SK-N-SH (cell line): ENCODE measurements at regions not wholly inside any gene's neighbourhood (a gene's known extent, or its start where the extent isn't known, plus 50 kb on each side); places are given as distances from the start of the nearest gene placed in this dataset.
"Not testable (repeated sequence)": the region's sequence is repeated elsewhere in the genome, so short reads cannot be mapped to it uniquely, and the experiment has no call there.

Experiments used
- CTCF ChIA-PET: fragments of 300-600, 350-600 bp; formaldehyde crosslinking; extraction: SDS; loops from one replicate; lab custom pipeline; 2021; lab: Yijun Ruan, JAX
- POLR2A ChIA-PET: fragments of 350-600 bp; sonication (Branson Sonifier 250); formaldehyde crosslinking; extraction: SDS; loops from one replicate; lab custom pipeline; 2020; ENCODE audit warnings: antibody characterized with exemption, inconsistent platforms; lab: Yijun Ruan, JAX
- DNase-seq: peaks from one replicate; pipeline ENCODE4 v3.0.0; 2012
- H2AFZ ChIP-seq: fragments of 200-600 bp; sonication (generic); 2 replicates; pipeline ENCODE4 v1.8.1; 2016; ENCODE audit warnings: antibody characterized with exemption, mild to moderate bottlenecking, low read depth
- H3F3A ChIP-seq: fragments of 200-600 bp; sonication (generic); replicated peaks from 2 replicates; pipeline ENCODE3; 2016; ENCODE audit warnings: antibody characterized with exemption, mild to moderate bottlenecking; ENCODE audit not compliant: insufficient read depth
- H3K27ac ChIP-seq, 2 experiments: fragments of 200-500 bp in 1 of 2; fragments of 200-600 bp in 1 of 2; sonication (Bioruptor generic) in 1 of 2; sonication (generic), shearing (Covaris generic) in 1 of 2; 2 replicates each; pipeline versions ENCODE4 v1.5.1 to v1.6.1; 2014 to 2016; ENCODE audit warnings: low read depth in 2 of 2, inconsistent platforms in 1 of 2, low read length in 1 of 2, mild to moderate bottlenecking in 1 of 2, mixed read lengths in 1 of 2
- H3K27me3 ChIP-seq: fragments of 200-600 bp; sonication (generic), shearing (Covaris generic); 2 replicates; pipeline ENCODE4 v1.6.1; 2016; ENCODE audit warnings: mixed run types; ENCODE audit not compliant: insufficient read depth
- H3K36me3 ChIP-seq, 2 experiments: fragments of 200-500 bp in 1 of 2; fragments of 200-600 bp in 1 of 2; sonication (Bioruptor generic) in 1 of 2; sonication (generic) in 1 of 2; replicated peaks in 1 of 2; 2 replicates each; pipeline versions ENCODE3 to v1.5.1; 2014 to 2016; ENCODE audit warnings: low read length in 1 of 2, mild to moderate bottlenecking in 1 of 2; ENCODE audit not compliant: insufficient read depth in 2 of 2, control insufficient read depth in 1 of 2
- H3K4me1 ChIP-seq, 2 experiments: fragments of 200-500 bp in 1 of 2; fragments of 200-600 bp in 1 of 2; sonication (Bioruptor generic) in 1 of 2; sonication (generic), shearing (Covaris generic) in 1 of 2; 2 replicates each; pipeline versions ENCODE4 v1.5.1 to v1.6.1; 2014 to 2016; ENCODE audit warnings: low read depth in 1 of 2, low read length in 1 of 2, mixed run types in 1 of 2; ENCODE audit not compliant: insufficient read depth in 2 of 2, control insufficient read depth in 1 of 2
- H3K4me2 ChIP-seq: fragments of 200-600 bp; sonication (generic), shearing (Covaris generic); 2 replicates; pipeline ENCODE4 v1.6.1; 2017; ENCODE audit warnings: mixed run types
- H3K4me3 ChIP-seq, 2 experiments: fragments of 200-500 bp in 1 of 2; fragments of 200-600 bp in 1 of 2; sonication (Bioruptor generic) in 1 of 2; sonication (generic), shearing (Covaris generic) in 1 of 2; 2 replicates each; pipeline versions ENCODE4 v1.5.1 to v1.8.1; 2014 to 2016; ENCODE audit warnings: low read depth in 2 of 2, inconsistent platforms in 1 of 2, low read length in 1 of 2, mild to moderate bottlenecking in 1 of 2, mixed read lengths in 1 of 2, moderate library complexity in 1 of 2
- H3K79me2 ChIP-seq: fragments of 200-600 bp; sonication (generic); 2 replicates; pipeline ENCODE4 v1.8.1; 2017; ENCODE audit warnings: mild to moderate bottlenecking; ENCODE audit not compliant: insufficient read depth
- H3K9ac ChIP-seq: fragments of 200-600 bp; sonication (generic); 2 replicates; pipeline ENCODE4 v1.6.1; 2017; ENCODE audit warnings: mixed run types
- H3K9me2 ChIP-seq: fragments of 200-600 bp; sonication (generic); 2 replicates; pipeline ENCODE4 v1.6.1; 2017; ENCODE audit warnings: mixed run types
- H3K9me3 ChIP-seq: fragments of 200-600 bp; sonication (generic); 2 replicates; pipeline ENCODE4 v1.6.1; 2017; ENCODE audit warnings: mixed run types, mild to moderate bottlenecking, moderate library complexity
- H4K20me1 ChIP-seq: fragments of 200-600 bp; sonication (generic); 2 replicates; pipeline ENCODE4 v1.6.1; 2017; ENCODE audit warnings: mild to moderate bottlenecking, mixed run types; ENCODE audit not compliant: insufficient read depth
- EP300 ChIP-seq, 2 experiments: IDR thresholded peaks; 2 replicates each; pipeline versions ENCODE4 v1.4.0 to v1.6.1; 2012; ENCODE audit warnings: borderline replicate concordance in 1 of 2, low read depth in 1 of 2, low read length in 1 of 2
- FOXJ3 ChIP-seq: sonication (generic); formaldehyde crosslinking; IDR thresholded peaks from 2 replicates; pipeline ENCODE4 v1.5.1; 2020; ENCODE audit warnings: mild to moderate bottlenecking, missing genetic modification reagents
- GATA2 ChIP-seq: sonication (generic); formaldehyde crosslinking; IDR thresholded peaks from 2 replicates; pipeline ENCODE4 v1.5.0; 2020; ENCODE audit warnings: mild to moderate bottlenecking, missing genetic modification reagents
- MEF2A ChIP-seq: IDR thresholded peaks from 2 replicates; pipeline ENCODE4 v1.4.0; 2012; ENCODE audit warnings: low read depth, borderline replicate concordance
- MXI1 ChIP-seq: IDR thresholded peaks from 2 replicates; pipeline ENCODE4 v1.6.1; 2012; ENCODE audit warnings: mild to moderate bottlenecking, low read depth, low read length, improper control_type of control experiment
- NFIC ChIP-seq: IDR thresholded peaks from 2 replicates; pipeline ENCODE4 v1.4.0; 2012; ENCODE audit warnings: borderline replicate concordance
- SMC3 ChIP-seq: IDR thresholded peaks from 2 replicates; pipeline ENCODE4 v1.6.1; 2012; ENCODE audit warnings: low read depth, low read length, improper control_type of control experiment
- TAF1 ChIP-seq: IDR thresholded peaks from 2 replicates; pipeline ENCODE4 v1.6.1; 2012; ENCODE audit warnings: low read depth, mild to moderate bottlenecking, low read length, moderate library complexity, borderline replicate concordance
- TEAD4 ChIP-seq: IDR thresholded peaks from 2 replicates; pipeline ENCODE4 v1.4.0; 2012; ENCODE audit warnings: mild to moderate bottlenecking, borderline replicate concordance; ENCODE audit not compliant: insufficient read depth
- USF2 ChIP-seq: fragments of 150-350 bp; IDR thresholded peaks from 2 replicates; pipeline ENCODE4 v1.6.1; 2017; ENCODE audit warnings: antibody characterized with exemption, low read length, low read depth, borderline replicate concordance
- WGBS: methylation state at CpG from one replicate; pipeline ENCODE4 v1.1.6; 2017; ENCODE audit warnings: low lambda C conversion rate; 5-methylcytosine and 5-hydroxymethylcytosine counted together

- peaks cover 0 to 6% of the 10 kb centered on the region in 2 experiments for H3K36me3 ChIP-seq
- H3K9me3 ChIP-seq, result no peaks in the 10 kb centered on the region
- no peak overlapping the region for H3K4me3 ChIP-seq
- no peak for DNase-seq
- H3K9me2 ChIP-seq, result no peaks in the 10 kb centered on the region
- H3K4me2 ChIP-seq, result no peak overlapping the region
- H3F3A ChIP-seq, result peaks cover 7% of the 10 kb centered on the region
- no peaks in the 10 kb centered on the region for H4K20me1 ChIP-seq
- TF ChIP-seq TEAD4 (no peak), FOXJ3 (CRISPR knock-in tag) (no peak), NFIC (no peak), GATA2 (no peak), MEF2A (no peak), EP300 (IDR thresholded peaks at IDR 0.05; ENCODE audit: borderline replicate concordance in 1 of 2, low read depth in 1 of 2, low read length in 1 of 2) (no peak)
- H3K27ac ChIP-seq, result no peak overlapping the region
- H3K27me3 ChIP-seq, result no peaks in the 10 kb centered on the region
- POLR2A ChIA-PET, result no interaction called here
- WGBS, result 84% methylated on average over 11 of the region's 11 CpGs
- no peaks in the 10 kb centered on the region for H3K4me1 ChIP-seq
- no peak overlapping the region for H3K9ac ChIP-seq
- no peaks in the 10 kb centered on the region for H3K79me2 ChIP-seq
- H2AFZ ChIP-seq, result no peak overlapping the region
- CTCF ChIA-PET, result no interaction called here
Measured at GRCh38 chr20:19875376-19876221, 117.5 kb downstream of the RIN2 start.

- Histone ChIP-seq H3K9me3 (no peaks in the 10 kb centered on the region), H3K36me3 (peaks cover 0 to 6% of the 10 kb centered on the region in 2 experiments), H2AFZ (no peak overlapping the region), H3K27me3 (no peaks in the 10 kb centered on the region), H3K27ac (no peak overlapping the region), H3K4me2 (no peak overlapping the region), H4K20me1 (no peaks in the 10 kb centered on the region), H3K9me2 (no peaks in the 10 kb centered on the region), H3K9ac (no peak overlapping the region), H3K4me1 (no peaks in the 10 kb centered on the region), H3K4me3 (no peak overlapping the region), H3K79me2 (no peaks in the 10 kb centered on the region), H3F3A (peaks cover 17% of the 10 kb centered on the region)
- POLR2A ChIA-PET, result no interaction called here
- CTCF ChIA-PET, result no interaction called here
- TF ChIP-seq SMC3 (no peak), TAF1 (no peak), EP300 (IDR thresholded peaks at IDR 0.05; ENCODE audit: borderline replicate concordance in 1 of 2, low read depth in 1 of 2, low read length in 1 of 2) (no peak), USF2 (no peak), MXI1 (no peak)
- DNase-seq, result no peak
- 92% methylated on average over 5 of the region's 5 CpGs for WGBS
Measured at GRCh38 chr20:19876828-19877460, 118.9 kb downstream of the RIN2 start.

- H3K27me3 ChIP-seq, POLR2A ChIA-PET, H3K4me3 ChIP-seq, H3K9me3 ChIP-seq, H3K36me3 ChIP-seq, H4K20me1 ChIP-seq, H3K79me2 ChIP-seq, H3K4me1 ChIP-seq, CTCF ChIA-PET, H3K9ac ChIP-seq, DNase-seq, H3K9me2 ChIP-seq, H2AFZ ChIP-seq: not testable (repeated sequence)
- peaks cover 17% of the 10 kb centered on the region for H3F3A ChIP-seq
- peak overlapping the region; percentile 55; the same call in 1 of the 2 replicates for H3K4me2 ChIP-seq
- WGBS, result 79% methylated on average over 4 of the region's 4 CpGs
- H3K27ac ChIP-seq, result peak overlapping the region in 1 of 2 experiments; percentile 77; a peak in 2 of 4 replicates
Measured at GRCh38 chr20:19879874-19880255, 121.8 kb downstream of the RIN2 start.
